SKM-1 (cell line): ENCODE measurements at regions not wholly inside any gene's neighbourhood (a gene's known extent, or its start where the extent isn't known, plus 50 kb on each side); places are given as distances from the start of the nearest gene placed in this dataset.
"Not testable (repeated sequence)": the region's sequence is repeated elsewhere in the genome, so short reads cannot be mapped to it uniquely, and the experiment has no call there.

ENCODE experiments used
- DNase-seq: peaks from one replicate; lab custom pipeline; 2025; ENCODE audit not compliant: unreplicated experiment; lab: John Stamatoyannopoulos, UW

GRCh38 chr9:87781331-87781730 lies 55.4 kb downstream of the CTSL start:
- no peak for DNase-seq

GRCh38 chr9:87783180-87783579 lies 57.3 kb downstream of the CTSL start:
- no peak for DNase-seq

GRCh38 chr9:87785315-87785970 lies 59.5 kb downstream of the CTSL start:
- not testable (repeated sequence) for DNase-seq

DNA sequence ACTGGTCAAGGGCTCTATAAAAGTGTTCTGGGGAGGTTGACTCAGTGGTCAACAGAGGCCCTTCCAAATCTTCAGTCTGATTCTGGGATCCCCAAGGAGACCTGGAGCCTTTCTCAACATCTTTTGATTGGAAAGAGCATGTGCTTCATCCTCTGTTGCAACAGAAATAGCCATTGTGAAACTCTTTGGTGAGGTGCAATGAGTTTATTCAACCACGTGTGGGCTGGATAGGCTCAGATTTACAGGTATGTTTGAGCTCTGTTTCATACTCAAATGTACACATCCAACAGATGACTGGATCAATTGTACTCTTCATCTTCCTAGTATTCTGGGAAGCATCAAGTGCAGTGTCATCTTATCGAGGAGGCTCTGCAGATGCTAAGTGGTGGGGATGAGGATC lies 60.5 kb downstream of the CTSL start:
- DNase-seq = no peak

DNA sequence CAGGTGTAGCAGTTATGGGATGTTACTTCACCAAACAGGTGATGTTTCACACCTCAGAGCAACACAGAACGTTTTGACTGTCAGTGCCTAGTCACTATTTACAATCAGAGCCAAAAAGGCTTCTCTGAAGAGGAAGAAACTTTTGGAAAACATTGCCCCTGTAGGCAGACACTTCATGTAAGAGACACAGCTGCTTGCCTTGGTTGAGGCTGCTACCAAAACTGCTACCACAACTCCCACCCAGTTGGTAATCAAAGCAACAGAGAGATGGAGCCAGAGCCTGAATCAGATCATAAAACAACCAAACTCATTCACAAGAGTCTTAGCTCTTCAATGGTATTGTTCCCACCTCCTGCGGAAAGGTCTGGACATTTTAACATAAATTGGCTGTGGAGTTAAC lies 61.0 kb downstream of the CTSL start:
- DNase-seq = no peak

- DNase-seq = no peak
These were observed 61.8 kb downstream of the CTSL start for GRCh38 chr9:87787735-87788134.

GRCh38 chr9:87792831-87793288 lies 66.9 kb downstream of the CTSL start:
- DNase-seq = peak; percentile 82

DNA sequence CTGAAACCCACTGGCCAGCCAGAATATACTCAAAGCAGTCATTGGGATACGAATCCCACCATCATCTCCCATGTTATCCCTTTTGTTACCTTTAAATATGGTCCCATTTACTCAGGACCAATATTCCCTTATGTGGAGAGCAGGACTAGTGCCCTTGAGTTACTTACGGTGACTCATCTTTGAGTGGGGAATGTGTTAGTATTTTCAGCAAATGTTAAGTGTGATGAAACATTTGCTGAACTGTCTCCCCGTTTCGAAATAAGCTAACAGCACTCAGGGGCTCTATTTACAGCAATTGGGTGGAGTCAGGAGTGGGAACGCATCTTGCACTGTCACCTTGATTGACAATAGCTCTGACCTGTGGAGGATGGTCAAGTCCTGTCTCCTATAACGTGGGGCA lies 67.4 kb downstream of the CTSL start:
- DNase-seq = no peak

GRCh38 chr9:87795178-87795577 lies 69.3 kb downstream of the CTSL start:
- no peak for DNase-seq

DNA sequence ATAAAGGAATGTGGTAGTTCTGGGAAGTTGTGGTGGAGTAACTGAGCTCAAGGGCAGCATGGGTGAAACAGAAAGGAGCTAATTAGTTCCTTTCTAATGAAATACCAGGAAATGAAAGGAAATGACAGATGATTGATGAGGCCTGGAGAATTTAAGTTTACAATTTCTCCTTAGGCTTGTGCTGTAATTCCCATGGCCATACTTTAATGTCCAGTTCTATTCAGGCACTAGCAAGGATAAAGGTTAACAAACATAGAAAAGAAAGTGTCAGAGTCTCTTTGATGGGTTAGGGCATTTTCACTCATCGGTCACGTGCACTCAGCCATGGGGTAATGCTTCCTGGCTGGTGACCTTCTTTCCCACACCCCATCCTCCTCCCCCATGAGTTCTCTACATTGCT lies 70.3 kb downstream of the CTSL start:
- DNase-seq = no peak

- DNase-seq = no peak
These were observed 72.4 kb downstream of the CTSL start for GRCh38 chr9:87798261-87798833.

DNA sequence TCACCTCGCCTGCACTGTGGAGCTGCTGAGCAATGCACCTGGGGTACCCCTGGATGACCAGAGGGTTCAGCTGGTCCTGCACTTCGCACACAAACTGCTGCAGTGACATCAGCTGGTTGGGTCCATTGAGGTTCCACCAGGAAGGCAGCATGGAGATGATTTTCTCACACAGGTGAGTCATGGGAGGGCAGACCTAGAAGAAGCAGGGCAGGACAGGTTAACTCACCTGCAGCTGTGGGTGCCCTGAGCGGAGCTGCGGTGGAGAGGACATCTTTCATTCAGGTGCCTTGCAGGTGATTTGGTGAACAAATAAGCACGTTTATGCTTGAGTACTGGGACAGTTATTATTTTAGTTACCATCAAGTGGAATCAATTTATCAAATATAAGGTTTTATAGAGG lies 73.6 kb downstream of the CTSL start:
- DNase-seq = no peak

GRCh38 chr9:87800456-87800855 lies 74.5 kb downstream of the CTSL start:
- DNase-seq = no peak

DNA sequence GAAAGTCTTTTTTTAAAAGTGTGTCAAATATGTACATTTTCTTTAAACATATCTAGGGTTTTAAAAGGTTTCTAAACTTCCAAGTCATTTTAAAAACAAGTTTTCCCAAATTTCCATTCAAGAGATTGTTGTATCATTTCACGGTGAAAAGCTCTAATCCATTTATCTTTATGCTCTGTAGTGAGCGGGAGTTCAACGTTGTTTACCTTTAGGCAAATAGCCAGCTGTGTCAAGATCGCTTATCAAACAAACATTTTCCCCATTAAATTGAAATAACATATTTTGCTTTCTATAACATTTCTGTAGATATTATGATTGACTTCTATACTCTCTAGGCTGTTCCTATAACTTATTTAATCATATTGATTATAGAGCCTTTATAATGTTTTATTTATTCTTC lies 75.1 kb downstream of the CTSL start:
- no peak for DNase-seq

DNA sequence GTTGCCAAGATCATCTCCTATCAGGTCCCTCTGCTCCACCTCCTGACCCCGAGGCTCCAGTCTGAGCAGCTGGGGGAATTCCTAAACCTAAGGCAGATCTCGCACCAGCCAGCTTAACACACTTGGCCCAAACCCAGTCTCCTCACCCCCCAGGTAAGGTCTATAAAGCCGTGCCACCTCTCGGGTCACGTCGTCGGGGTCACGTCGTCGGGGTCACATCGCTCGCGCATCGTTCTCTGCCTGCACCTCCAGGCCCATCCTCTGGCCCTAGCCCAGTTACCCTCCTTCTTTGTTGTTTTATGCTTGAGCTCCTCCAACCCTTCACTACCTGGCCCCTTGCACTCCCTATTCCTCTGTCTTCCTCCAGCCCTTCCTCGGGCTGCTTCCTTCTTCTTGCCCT lies 77.2 kb downstream of the CTSL start:
- DNase-seq = no peak

- DNase-seq = no peak
These were observed 77.9 kb downstream of the CTSL start for GRCh38 chr9:87803623-87804345.

- DNase-seq = no peak
These were observed 77.4 kb upstream of the SPATA31E1 start for GRCh38 chr9:87805259-87805658.

GRCh38 chr9:87810008-87810407 lies 72.7 kb upstream of the SPATA31E1 start:
- no peak for DNase-seq

DNA sequence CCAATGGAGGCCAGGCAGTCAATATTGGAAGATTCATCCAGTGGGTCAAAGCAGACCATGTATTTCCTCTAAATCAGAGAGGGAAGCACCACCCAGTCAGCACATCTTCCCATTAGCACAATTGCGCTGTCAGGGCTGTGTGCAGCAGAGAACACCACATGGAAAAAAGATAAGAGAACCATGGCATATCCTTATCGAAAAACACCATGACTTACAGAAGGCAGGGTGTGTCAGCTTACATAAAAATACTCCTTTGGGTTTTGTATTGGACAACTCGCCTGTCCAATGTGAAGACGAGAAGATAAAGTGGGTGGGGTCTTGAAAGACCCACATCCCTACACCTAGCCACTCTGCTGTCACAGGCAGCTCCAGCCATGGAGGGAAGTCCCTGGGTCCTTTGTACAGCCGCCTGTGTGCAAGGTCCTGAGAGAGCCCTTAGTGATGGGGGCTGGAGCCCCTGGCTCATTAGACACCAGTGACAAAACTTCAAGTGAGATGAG lies 71.9 kb upstream of the SPATA31E1 start:
- no peak for DNase-seq

- no peak for DNase-seq
These were observed 70.1 kb upstream of the SPATA31E1 start for GRCh38 chr9:87812375-87813118.

- no peak for DNase-seq
These were observed 69.6 kb upstream of the SPATA31E1 start for GRCh38 chr9:87813119-87813463.

DNA sequence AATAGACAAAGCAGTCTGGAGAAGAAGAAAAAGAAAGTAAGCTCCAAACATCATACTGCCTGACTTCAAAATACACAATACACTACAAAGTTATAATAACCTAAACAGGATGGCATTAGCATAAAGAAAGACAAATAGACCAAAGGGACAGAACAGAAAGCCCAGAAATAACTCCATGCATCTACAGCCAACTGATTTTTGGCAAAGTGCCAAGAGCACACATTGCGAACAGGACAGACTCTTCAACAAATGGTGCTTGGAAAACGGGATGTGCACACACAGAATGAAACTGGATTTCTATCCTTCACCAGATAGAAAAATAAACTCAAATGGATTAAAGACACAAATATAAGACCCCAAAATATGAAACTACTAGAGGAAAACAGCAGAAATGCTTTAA lies 66.6 kb upstream of the SPATA31E1 start:
- DNase-seq = no peak
